PC-3 (cell line): ENCODE measurements at regions not wholly inside any gene's neighbourhood (a gene's known extent, or its start where the extent isn't known, plus 50 kb on each side); places are given as distances from the start of the nearest gene placed in this dataset.
A peak's percentile ranks its signal among the peaks of the same experiment; 100 is the strongest.

Experiments
- ATAC-seq: fragments of 200-7000 bp; cut with Tn5 transposase; 2 replicates; pipeline ENCODE4 v1.9.1; 2020; ENCODE audit warnings: mild to moderate bottlenecking, moderate library complexity
- BruUV-seq: library from RNA; stranded (reverse); fragments of 400-500 nt; replicated peaks from 2 replicates; lab custom pipeline; 2021; lab: Mats Ljungman, UMichigan
- CTCF ChIA-PET: fragments of 300-600 bp; sonication (Branson Sonifier 250); formaldehyde crosslinking; loops from one replicate; lab custom pipeline; 2022; ENCODE audit warnings: antibody characterized with exemption; lab: Charles Lee
- POLR2A ChIA-PET: fragments of 300-600 bp; sonication (Branson Sonifier 250); formaldehyde crosslinking; loops from one replicate; lab custom pipeline; 2022; ENCODE audit warnings: antibody characterized with exemption; ENCODE audit not compliant: unreplicated experiment; lab: Charles Lee
- DNase-seq: peaks from one replicate; pipeline ENCODE4 v3.0.0-alpha.2; 2015
- H2AFZ ChIP-seq: fragments of 300-600 bp; sonication (generic); 2 replicates; pipeline ENCODE4 v1.6.0; 2016; ENCODE audit warnings: antibody characterized with exemption, low read length
- H3F3A ChIP-seq: fragments of 300-600 bp; sonication (generic); one replicate; pipeline ENCODE4 v1.6.0; 2017; ENCODE audit warnings: antibody characterized with exemption, low read length, control low read depth, mild to moderate bottlenecking; ENCODE audit not compliant: unreplicated experiment
- H3K27ac ChIP-seq: fragments of 300-600 bp; sonication (generic); 2 replicates; pipeline ENCODE4 v1.5.1; 2016; ENCODE audit warnings: mild to moderate bottlenecking, low read length
- H3K27me3 ChIP-seq: fragments of 300-600 bp; sonication (generic); 2 replicates; pipeline ENCODE4 v1.6.1; 2016; ENCODE audit warnings: low read length, mixed read lengths
- H3K36me3 ChIP-seq: fragments of 300-600 bp; sonication (generic); 2 replicates; pipeline ENCODE4 v1.6.1; 2016; ENCODE audit warnings: low read depth, mixed run types, low read length, mixed read lengths
- H3K4me1 ChIP-seq: fragments of 300-600 bp; sonication (generic); 2 replicates; pipeline ENCODE4 v1.5.1; 2016; ENCODE audit warnings: low read length; ENCODE audit not compliant: insufficient read depth
- H3K4me2 ChIP-seq: fragments of 300-600 bp; sonication (generic); 2 replicates; pipeline ENCODE4 v1.6.0; 2016; ENCODE audit warnings: low read length
- H3K4me3 ChIP-seq: fragments of 300-600 bp; sonication (generic); 2 replicates; pipeline ENCODE4 v1.5.1; 2016; ENCODE audit warnings: mild to moderate bottlenecking, low read length, mixed read lengths
- H3K79me2 ChIP-seq: fragments of 300-600 bp; sonication (generic); 2 replicates; pipeline ENCODE4 v1.6.1; 2017; ENCODE audit warnings: low read length, mixed read lengths
- H3K9ac ChIP-seq: fragments of 300-600 bp; sonication (generic); 2 replicates; pipeline ENCODE4 v1.6.0; 2016; ENCODE audit warnings: mild to moderate bottlenecking, low read length
- H3K9me2 ChIP-seq: fragments of 300-600 bp; sonication (generic); replicated peaks from 2 replicates; pipeline ENCODE4 v1.6.1; 2016; ENCODE audit warnings: mixed run types, low read length, mixed read lengths
- H3K9me3 ChIP-seq: fragments of 300-600 bp; sonication (generic); 2 replicates; pipeline ENCODE4 v1.6.1; 2016; ENCODE audit warnings: low read length, mixed read lengths
- H4K20me1 ChIP-seq: fragments of 300-600 bp; sonication (generic); 2 replicates; pipeline ENCODE4 v1.6.1; 2016; ENCODE audit warnings: low read length, mixed read lengths
- CTCF ChIP-seq: fragments of 300-600 bp; sonication (generic); conservative IDR thresholded peaks from 2 replicates; pipeline ENCODE4 v1.5.1; 2017; ENCODE audit warnings: antibody characterized with exemption, low read depth, mild to moderate bottlenecking, low read length
- EZH2 ChIP-seq: fragments of 300-600 bp; sonication (generic); IDR thresholded peaks from one replicate; pipeline ENCODE4 v1.6.1; 2017; ENCODE audit warnings: antibody characterized with exemption, mild to moderate bottlenecking, low read length; ENCODE audit not compliant: unreplicated experiment
- EZH2phosphoT487 ChIP-seq: fragments of 300-600 bp; sonication (generic); IDR thresholded peaks from 2 replicates; pipeline ENCODE4 v1.6.1; 2018; ENCODE audit warnings: mild to moderate bottlenecking, antibody characterized with exemption, low read length, borderline replicate concordance
- intact Hi-C: fragments of 100-400 bp; cut with micrococcal nuclease; formaldehyde crosslinking; loops from 2 replicates; pipeline ENCODE4 v1.9.0; 2023

- H3K4me2 ChIP-seq = no peak overlapping the region
- H3K4me3 ChIP-seq = no peak overlapping the region
- H3K9me2 ChIP-seq = no peaks in the 10 kb centered on the region
- H4K20me1 ChIP-seq = no peaks in the 10 kb centered on the region
- TF ChIP-seq EZH2 = no peak
- no peak for TF ChIP-seq CTCF
- no peak for TF ChIP-seq EZH2phosphoT487
- CTCF ChIA-PET = no interaction called here
- no peaks in the 10 kb centered on the region for H3K79me2 ChIP-seq
- peak overlapping the region; percentile 22; the same call in 1 of the 2 replicates for H2AFZ ChIP-seq
- DNase-seq (peak; percentile 2), ATAC-seq (peak; percentile 91)
- H3K4me1 ChIP-seq = no peaks in the 10 kb centered on the region
- no peaks in the 10 kb centered on the region for H3K27me3 ChIP-seq
- no peaks in the 10 kb centered on the region for H3K36me3 ChIP-seq
- POLR2A ChIA-PET = interaction anchor here (1.0 kb wide), 1 partner anchor 12 kb away, joined by 4 read pairs; no protein-coding TSS in a partner anchor
- intact Hi-C loops = no loop called here
- H3K27ac ChIP-seq = no peak overlapping the region
- no peaks in the 10 kb centered on the region for H3F3A ChIP-seq
- no peaks in the 10 kb centered on the region for H3K9me3 ChIP-seq
- no peak overlapping the region for H3K9ac ChIP-seq
- no TSS peak for BruUV-seq
Measured at GRCh38 chr1:192939440-192939839, 119.7 kb downstream of the UCHL5 start.

- no peaks in the 10 kb centered on the region for H3K4me1 ChIP-seq
- H3K9me2 ChIP-seq = no peaks in the 10 kb centered on the region
- no peaks in the 10 kb centered on the region for H4K20me1 ChIP-seq
- H3K9me3 ChIP-seq = no peaks in the 10 kb centered on the region
- no peak overlapping the region for H3K27ac ChIP-seq
- H3K36me3 ChIP-seq = no peaks in the 10 kb centered on the region
- BruUV-seq = no TSS peak
- H3K9ac ChIP-seq = no peak overlapping the region
- no peaks in the 10 kb centered on the region for H3K27me3 ChIP-seq
- ATAC-seq (no peak), DNase-seq (no peak)
- TF ChIP-seq CTCF (no peak), EZH2phosphoT487 (no peak), EZH2 (no peak)
- no peak overlapping the region for H3K4me3 ChIP-seq
- POLR2A ChIA-PET = no interaction called here
- CTCF ChIA-PET = no interaction called here
- no peak overlapping the region for H2AFZ ChIP-seq
- no peaks in the 10 kb centered on the region for H3K79me2 ChIP-seq
- intact Hi-C loops = no loop called here
- no peaks in the 10 kb centered on the region for H3F3A ChIP-seq
- H3K4me2 ChIP-seq = no peak overlapping the region
Measured at GRCh38 chr1:192940658-192941057, 118.5 kb downstream of the UCHL5 start.

- ChIA-PET CTCF (no interaction called here), POLR2A (no interaction called here)
- TF ChIP-seq EZH2 (no peak), CTCF (no peak), EZH2phosphoT487 (no peak)
- Histone ChIP-seq H4K20me1 (no peaks in the 10 kb centered on the region), H3F3A (no peaks in the 10 kb centered on the region), H3K27ac (no peak overlapping the region), H3K27me3 (no peaks in the 10 kb centered on the region), H3K36me3 (no peaks in the 10 kb centered on the region), H3K9me3 (no peaks in the 10 kb centered on the region), H3K4me1 (no peaks in the 10 kb centered on the region), H2AFZ (no peak overlapping the region), H3K4me3 (no peak overlapping the region), H3K79me2 (no peaks in the 10 kb centered on the region), H3K9me2 (no peaks in the 10 kb centered on the region), H3K4me2 (no peak overlapping the region), H3K9ac (no peak overlapping the region)
- DNase-seq = no peak
- no peak for ATAC-seq
- intact Hi-C loops = no loop called here
- BruUV-seq = no TSS peak
Measured at GRCh38 chr1:192941722-192942411, 117.3 kb downstream of the UCHL5 start.
